HEK293T (cell line): ENCODE measurements at regions not wholly inside any gene's neighbourhood (a gene's known extent, or its start where the extent isn't known, plus 50 kb on each side); places are given as distances from the start of the nearest gene placed in this dataset.

Source experiments
- BHLHE40 ChIP-seq: fragments of 450-650 bp; IDR thresholded peaks from 2 replicates; pipeline ENCODE4 v1.6.1; 2016; ENCODE audit warnings: mild to moderate bottlenecking, moderate library complexity, borderline replicate concordance
- CTBP1 ChIP-seq: fragments of 450-650 bp; IDR thresholded peaks from 2 replicates; pipeline ENCODE4 v1.6.1; 2016; ENCODE audit warnings: borderline replicate concordance
- ELF4 ChIP-seq: fragments of 450-650 bp; IDR thresholded peaks from 2 replicates; pipeline ENCODE4 v1.6.1; 2017; ENCODE audit warnings: antibody characterized with exemption
- FOXM1 ChIP-seq: fragments of 450-650 bp; IDR thresholded peaks from 2 replicates; pipeline ENCODE4 v1.6.1; 2017; ENCODE audit warnings: mild to moderate bottlenecking, borderline replicate concordance
- SP1 ChIP-seq: fragments of 450-650 bp; IDR thresholded peaks from 2 replicates; pipeline ENCODE4 v1.6.1; 2017
- TARDBP ChIP-seq: fragments of 450-650 bp; IDR thresholded peaks from 2 replicates; pipeline ENCODE4 v1.6.1; 2016
- ZNF384 ChIP-seq: fragments of 450-650 bp; IDR thresholded peaks from 2 replicates; pipeline ENCODE4 v1.6.1; 2016

- TF ChIP-seq TARDBP, result no peak
- TF ChIP-seq SP1, result no peak
- no peak for TF ChIP-seq FOXM1
- no peak for TF ChIP-seq ELF4
- TF ChIP-seq CTBP1, result no peak
- no peak for TF ChIP-seq BHLHE40
- TF ChIP-seq ZNF384, result no peak
Measured at GRCh38 chr21:35840949-35841348, 219.4 kb downstream of the SETD4 start.
